ENCODE measurements at regions not wholly inside any gene's neighbourhood (a gene's known extent, or its start where the extent isn't known, plus 50 kb on each side); places are given as distances from the start of the nearest gene placed in this dataset.

DNA sequence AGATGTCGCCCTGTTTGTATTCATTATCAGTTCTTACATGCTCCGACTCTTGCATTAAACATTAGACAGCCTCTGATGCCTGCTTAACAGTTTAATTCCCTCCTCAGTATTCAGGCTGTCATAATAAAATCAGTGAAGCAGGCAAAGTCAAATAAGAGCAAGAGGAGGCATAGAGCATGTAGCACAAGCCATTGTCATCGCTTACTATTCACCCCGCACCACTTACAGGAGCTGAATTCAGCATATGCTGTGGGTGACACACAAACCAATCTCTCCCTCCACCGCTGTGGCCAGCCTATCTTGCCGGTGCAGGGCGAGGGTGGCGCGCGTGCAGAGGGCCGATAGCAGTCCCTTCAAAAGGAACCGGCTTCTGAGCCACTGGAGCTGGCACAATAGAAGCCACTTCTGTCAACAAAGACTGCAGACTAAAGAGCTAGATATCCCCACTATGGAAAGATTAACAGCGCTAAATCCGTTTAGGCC lies 433.2 kb upstream of the MGMT start:
- no peak for DNase-seq (ENCODE audit: low read depth, low spot score)

DNA sequence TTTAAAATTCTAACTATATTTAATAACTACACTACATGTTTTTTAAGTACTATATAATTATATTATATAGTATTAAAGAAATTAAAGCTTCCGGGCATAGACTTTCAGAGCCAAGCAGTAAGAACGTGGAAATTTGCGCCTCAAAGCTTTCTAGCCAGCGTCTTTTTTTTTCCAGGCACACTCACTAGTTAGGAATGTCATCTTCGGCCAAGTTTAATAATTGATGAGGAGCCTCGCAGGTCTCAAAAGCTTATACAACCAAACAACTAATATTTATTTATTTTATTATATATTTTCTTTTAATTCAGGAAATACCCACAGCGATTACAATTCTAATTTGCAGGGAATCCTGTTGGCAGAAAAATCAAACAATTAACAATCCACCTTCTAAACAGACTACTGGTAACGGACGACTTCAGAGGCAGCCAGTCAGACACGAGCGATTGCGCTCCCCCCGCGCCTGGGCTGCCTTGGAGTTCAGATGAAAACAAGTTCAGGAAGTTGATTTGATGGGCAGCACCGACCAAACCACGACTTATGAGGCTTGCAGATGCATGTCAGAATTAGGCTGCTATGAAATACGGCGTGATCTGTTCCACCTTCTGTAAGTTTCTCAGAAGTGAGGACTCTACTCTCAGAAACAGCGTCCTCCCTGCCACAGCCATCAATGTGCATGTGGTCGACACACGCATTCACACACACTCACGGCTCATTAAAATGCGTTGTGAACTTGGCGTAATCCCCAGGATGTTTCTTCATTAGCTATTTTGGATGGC lies 431.8 kb upstream of the MGMT start:
- no peak for DNase-seq (ENCODE audit: low read depth, low spot score)

DNA sequence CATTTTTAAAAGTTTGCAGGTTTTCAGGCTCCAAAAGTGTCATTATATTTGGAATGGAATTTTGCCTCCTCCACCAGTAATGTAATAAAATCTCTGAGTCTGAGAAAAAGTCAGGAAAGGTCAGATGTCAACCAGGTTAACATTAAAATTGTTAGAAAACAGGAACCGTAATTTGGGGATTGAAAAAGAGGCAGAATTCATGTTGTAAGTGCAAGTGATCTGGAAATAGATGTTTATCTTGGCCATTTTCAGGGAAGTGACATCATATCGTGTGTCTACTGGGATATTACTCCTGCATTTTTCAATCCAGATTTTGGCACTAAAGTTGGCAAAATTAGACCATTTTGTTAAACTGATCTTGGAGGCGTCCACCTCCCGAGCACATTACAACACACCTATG lies 428.5 kb upstream of the MGMT start:
- no peak for DNase-seq (ENCODE audit: low read depth, low spot score)

DNA sequence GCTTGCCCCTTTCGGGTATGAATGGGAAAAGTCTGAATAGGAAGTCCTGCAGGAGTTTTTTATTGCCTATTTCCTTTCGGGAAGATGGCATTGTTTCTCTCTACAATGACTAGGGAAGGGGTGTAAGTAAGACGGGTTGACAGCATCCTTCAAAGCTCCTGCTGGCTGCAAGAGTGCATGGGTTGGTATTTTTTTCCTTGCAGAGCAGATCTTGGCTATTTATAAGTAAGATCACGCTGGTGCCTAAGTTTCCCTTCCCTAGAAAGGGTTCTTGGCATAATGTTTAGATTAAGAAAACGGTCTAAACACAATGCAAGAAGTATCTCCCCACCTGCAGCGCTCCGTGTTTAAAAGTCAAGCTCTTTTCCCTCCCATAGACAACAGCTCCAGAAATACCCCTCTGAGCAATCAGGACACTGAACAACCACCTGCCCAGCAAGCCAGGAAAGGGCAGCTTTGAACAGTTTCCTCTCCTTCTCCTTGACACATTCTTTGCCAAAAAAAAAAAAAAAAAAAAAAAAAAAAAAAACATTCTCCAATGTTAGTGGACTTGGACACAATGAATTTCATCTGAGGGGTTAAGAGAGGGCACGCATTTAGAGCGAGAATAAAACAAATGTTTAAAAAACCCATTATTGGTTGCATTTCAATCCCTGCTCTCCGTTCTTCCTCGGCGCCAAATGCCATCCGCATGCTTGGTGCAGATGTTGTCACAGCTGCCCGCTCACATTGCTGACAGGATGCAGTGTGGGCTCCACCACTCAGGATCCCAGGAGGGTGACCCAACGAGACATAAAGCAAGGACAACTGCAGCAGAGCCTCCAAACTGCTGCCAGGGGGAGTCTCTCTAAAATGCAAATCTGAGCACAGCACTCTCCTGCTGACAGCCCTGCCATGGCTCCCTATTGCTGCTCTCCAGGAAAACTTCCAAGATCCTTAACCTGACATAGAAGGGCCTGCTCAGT lies 427.4 kb upstream of the MGMT start:
- DNase-seq (ENCODE audit: low read depth, low spot score), result no peak

DNA sequence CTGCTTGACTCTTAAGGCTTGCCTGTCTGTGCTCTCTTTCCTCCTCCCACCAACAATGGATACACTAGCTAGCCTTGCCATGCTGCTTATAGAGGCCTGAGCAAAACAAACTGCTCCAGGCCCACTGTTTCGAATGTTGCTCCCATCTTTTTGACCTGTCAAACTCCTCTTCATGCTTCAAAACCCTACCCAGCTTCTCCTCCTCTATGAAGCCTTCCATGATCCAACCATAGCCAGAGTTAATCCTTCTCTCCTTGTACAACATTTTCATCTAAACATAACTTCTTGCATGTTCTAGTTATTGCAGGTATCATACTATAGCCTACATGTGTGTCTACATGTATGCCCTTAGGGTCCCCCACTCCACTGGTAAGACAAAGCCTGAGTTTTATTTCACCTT lies 426.7 kb upstream of the MGMT start:
- no peak for DNase-seq (ENCODE audit: low read depth, low spot score)

DNA sequence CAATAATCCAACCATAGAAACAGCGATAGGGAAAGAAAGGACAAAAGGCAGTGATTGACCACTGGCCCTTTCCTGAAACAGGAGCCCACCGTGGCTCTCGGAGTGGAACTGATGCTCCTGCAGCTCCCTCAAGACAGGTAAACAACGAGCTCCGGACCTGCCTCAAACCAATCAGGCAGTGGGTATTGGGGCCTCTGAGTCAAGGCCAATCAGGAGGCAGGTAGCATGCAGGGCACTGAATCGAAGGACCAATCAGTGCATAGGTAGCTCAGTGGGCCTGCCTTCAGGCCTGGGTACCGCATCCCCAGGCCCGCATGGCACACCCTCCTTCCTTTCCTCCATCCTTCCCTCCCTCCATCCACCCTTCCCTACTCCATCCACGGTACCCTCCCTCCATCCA lies 425.1 kb upstream of the MGMT start:
- DNase-seq (ENCODE audit: low read depth, low spot score), result no peak

DNA sequence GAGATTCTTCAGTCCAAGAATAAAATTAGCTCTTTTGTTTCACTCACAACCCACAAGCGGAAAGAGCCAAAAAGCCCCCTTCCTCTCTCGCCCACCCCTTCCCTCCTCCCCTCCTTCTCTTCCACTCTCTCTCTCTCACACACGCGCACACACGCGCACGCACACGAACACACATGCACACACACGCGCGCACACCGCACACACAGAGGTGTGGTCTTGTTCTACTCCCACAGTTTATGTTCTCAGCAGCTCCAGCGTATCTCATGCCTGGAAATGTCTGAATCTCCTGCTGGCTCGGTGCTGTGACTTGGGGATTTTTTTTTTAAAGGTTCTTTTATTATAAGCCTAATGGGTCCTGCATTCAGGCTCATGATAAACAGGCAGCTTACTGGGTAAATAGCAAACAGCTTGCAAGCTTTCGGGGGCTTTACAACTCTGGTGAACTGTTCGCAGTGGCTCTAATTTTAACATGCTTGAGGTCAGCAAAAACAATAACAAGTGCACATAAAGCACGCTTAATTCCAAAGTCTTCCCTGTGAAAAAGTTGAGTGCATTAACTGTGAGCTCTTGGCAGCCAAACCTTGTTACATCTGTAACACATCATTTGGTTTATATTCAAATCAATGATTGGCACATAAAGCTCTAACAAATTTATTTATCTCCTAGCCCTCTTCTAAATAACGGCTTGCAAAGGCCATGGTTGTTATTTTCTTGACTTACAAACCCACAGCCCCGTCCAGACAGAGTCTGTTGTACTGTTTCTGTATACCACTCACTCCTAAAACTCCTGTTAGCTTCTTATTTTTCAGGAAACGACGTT lies 424.1 kb upstream of the MGMT start:
- no peak for DNase-seq (ENCODE audit: low read depth, low spot score)

DNA sequence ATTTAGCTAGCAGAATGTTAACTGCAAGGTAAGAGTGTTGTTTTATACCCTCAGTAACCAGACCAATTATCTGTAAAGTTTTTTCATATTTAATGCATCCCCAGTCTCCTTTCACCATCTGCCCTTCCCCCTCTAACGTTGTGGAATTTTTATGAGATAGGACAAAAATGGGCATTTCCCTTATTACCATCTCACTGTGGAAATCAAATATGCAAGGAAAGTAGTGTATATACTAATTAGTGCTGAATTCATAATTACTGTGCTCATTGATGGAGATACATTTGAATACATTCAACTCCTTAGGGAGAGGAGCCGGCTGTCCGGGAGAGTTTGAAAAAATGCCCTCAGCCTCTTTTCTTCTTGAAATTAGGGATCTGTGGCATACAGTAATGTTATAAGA lies 423.4 kb upstream of the MGMT start:
- no peak for DNase-seq (ENCODE audit: low read depth, low spot score)

DNA sequence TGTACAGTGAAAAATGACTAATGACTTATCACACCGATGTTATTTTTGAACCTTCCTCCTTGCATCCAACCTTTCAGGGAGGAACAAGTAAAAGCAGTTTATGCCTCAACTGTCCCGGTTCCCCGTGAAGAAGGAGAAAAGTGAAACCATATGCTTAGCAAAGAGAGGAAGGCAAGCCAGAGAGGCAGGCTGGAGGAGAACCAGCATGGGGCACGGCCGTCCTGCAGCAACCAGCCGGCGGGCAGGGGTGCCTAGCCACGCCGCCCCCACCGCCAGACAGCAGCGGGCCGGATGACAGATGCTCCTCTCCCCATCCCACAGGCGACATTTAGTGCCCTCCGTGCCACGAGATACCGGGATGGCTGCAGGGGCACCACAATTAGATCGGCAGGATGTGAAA lies 421.4 kb upstream of the MGMT start:
- no peak for DNase-seq (ENCODE audit: low read depth, low spot score)

DNA sequence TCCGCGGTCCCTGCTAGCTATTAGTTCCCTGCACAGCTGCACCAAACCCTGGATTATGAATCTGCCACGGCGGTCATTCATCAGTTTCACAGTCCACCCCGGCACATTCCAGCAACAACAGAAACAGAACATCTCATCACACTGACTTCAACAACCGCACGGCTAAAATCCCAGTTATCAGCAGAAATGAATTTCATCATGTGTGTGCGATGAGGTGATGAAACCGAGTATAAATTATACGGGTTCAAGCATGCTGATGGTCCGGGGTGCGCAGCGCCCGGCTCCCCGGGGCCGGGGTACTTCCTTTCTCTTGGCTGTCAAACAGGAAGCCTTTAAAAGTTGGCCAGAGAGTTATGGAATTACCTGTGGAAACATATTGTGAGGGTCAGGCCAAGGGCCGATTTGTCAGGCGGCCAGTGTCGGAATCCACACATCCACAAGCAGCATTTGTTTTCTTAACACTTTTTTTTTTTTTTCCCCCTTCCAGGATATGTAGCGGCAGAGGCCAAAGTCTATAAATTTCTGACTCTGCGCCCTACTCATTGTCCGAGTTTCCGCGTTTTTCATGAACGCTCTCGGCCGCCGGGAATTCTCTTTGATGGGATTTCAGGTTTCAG lies 420.9 kb upstream of the MGMT start:
- no peak for DNase-seq (ENCODE audit: low read depth, low spot score)

DNA sequence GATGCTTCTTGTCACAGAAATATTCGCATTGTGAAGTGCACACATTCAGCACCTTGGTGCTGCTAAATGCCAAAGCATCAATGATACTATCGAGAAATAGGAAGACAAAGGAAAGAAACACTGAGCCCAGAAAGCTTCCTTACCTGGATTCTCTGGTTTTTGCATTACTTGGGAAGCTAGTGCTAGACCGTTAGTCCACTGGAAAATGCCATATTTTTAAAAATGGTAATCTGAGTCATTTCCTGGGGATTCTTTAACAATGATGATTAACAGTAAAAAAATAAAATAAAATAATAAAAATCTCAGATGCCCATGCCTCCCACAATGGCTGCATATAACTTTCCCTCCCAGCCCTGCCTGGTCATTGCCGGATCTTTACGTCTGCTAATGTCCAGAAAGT lies 420.1 kb upstream of the MGMT start:
- no peak for DNase-seq (ENCODE audit: low read depth, low spot score)

DNA sequence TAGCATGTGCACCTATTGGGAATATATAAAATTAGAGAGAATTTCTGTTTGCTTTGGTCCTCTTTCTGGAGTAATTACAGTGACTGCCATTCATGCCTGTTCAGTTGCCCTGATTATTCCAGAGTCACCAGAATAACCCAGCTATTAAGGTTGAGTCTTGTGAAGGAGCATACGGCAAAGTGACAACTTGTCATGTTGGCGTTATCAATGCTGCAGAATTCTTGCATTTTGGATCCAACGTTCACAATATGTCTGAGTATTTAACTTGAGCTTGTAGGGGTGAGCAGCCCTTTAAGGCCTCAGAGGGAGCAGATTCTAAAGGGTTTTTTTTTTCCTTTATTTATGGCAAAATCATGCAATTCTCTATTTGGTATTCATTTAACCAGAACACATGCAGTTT lies 419.4 kb upstream of the MGMT start:
- DNase-seq (ENCODE audit: low read depth, low spot score), result no peak

DNA sequence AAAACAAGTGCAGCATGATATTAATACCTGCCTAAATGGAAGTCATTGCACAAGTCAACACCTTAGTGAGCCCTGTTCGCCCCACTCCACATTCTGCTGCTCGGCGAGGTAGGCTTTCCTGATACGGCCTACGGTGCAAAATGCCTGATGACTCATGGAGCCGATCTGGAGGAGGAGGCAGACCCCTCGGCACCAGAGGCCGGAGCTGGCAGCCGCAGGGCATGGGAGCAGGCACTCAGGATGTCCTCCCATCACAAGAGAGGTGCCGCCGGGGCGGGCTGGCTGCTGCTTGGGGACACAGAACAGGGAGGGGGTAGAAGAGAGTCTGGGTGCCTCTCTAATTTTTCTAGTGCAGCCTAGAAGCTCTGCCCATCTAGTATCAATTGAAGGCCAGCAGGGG lies 418.5 kb upstream of the MGMT start:
- DNase-seq (ENCODE audit: low read depth, low spot score), result peak; percentile 59

DNA sequence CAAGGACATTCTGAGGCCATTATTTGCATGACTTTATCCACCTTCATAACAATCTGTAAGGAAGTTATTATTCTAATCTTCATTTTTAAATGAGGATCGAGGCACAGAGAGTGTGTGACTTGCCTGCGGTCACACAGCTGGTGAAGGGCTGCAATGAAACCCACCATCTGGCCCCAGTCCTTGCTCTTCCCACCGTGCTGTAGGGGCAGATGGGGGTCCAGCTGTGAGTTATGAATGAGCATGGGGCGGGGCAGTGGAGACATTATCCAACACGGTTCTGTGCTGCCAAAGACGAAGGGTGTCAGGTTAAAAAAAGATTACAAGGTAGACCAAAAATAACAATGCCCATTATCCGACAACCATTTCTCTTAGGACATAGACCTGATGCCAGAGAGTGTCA lies 417.5 kb upstream of the MGMT start:
- no peak for DNase-seq (ENCODE audit: low read depth, low spot score)

DNA sequence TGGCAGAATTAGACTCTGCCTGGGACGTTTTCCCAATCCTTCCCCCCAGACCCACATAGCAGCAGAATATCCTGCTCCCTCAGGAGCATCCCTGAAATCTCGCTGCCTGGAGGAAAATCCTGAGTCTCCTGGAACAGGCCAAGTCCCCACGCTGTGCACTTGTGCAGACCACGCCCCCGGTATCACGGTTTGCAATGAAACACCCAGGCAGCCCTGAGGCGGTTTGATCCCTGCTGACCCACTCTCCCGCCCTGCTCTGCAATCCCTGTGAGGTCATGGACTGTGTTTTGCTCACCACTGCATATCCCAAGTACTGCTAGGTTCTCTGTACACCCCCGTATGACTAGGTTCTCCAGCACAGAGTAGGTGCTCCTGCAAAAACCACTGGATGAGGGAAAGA lies 411.8 kb upstream of the MGMT start:
- DNase-seq (ENCODE audit: low read depth, low spot score), result peak; percentile 9

DNA sequence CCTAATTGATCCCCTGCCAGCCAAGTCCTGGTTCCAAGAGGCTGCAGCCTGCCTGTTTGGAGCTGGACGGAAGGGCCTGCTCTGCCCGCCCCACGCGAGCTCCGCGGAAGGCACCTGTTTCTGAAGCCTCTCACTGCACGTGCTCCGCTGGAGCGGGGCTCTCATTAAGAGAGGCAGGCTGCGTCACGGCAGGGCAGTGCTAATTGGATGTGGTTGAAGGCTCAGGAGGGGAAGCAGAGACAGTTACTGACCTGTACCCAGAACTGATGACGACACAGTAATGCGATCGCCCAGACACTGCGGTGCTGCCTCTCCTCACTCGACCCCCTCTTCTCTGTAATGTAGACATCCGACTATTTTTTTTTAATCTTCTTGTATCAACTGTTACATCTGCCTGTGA lies 411.1 kb upstream of the MGMT start:
- DNase-seq (ENCODE audit: low read depth, low spot score), result peak; percentile 27

DNA sequence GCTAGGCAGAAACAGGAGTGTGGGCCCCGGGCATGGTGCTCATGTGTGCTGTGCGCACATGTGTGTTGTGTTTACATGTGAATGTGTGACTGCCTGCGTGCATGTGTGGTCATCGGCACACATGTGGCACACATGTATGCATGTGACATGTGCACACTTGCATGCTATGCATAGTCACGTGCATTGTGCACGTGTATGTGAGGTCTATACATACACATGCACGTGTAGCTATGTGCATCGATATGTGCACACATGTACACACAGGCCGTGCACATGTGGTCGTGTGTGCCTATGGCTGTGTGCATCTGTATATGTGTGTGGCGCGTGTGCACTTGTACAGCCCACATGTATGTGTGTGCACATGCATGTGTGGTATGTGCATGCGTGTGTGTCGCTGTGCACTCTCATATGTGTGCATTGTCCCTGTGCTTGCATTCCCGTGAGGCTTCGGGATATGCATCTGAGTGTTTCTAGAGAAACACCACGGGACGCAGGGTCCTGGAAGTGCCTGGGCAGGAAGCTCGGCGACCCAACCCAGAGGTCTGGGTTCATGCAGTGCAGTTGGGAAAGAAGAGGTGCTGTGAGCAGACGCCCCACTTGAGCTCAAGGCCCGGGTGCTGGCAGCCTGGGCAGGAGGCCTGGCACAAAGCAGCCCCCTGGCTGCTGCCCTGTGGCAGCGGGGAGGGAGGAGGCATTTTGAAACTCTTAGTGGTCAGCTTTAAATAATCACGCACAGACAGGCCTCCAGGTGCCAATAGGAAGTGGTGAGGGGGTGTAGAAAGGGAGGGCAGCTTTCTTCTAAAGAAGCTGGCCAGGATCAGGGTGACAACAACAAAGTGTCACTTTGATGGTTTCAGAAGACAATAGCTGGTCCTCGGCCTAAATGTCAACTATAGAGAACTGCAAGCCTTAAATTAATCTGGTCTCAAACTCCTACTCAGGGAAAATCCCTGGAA lies 410.0 kb upstream of the MGMT start:
- no peak for DNase-seq (ENCODE audit: low read depth, low spot score)

DNA sequence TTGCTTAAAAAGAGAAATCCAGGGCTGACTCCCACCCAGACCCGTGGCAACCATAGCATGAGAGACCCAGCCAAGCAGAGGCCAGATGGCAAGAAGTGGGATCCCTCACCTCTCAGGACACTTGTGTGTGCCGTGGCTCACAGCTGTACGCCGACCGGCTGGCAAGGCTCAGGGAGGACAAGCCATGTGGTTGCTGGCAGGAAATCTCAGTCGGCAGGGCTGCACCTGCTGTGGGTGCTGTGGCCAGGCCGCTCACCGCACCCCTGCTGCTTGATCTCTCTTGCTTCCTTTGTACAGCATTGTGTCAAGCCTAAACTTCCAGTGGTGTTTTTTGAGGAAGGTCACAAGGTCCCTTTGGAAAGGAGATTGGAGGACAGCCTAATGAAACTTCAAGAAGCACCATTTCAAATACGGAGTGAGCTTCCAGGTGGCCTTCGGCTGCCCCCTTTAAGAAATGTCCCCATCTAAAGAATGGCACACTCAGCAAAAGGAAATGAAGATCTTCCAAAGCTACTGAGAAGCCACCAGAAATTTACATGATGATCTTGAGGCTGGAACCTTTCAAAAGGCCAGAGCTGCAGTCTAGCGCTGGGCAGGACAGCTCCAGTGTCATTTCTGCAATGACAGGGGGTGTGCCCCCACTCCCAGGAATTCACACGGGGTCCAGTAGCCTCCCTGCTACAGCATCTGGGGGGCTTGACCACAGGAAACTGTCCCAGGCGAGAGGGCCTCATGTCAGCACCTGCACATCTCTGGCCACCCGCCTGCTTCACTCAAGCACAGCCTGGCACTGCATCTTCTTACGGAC lies 409.0 kb upstream of the MGMT start:
- no peak for DNase-seq (ENCODE audit: low read depth, low spot score)

DNA sequence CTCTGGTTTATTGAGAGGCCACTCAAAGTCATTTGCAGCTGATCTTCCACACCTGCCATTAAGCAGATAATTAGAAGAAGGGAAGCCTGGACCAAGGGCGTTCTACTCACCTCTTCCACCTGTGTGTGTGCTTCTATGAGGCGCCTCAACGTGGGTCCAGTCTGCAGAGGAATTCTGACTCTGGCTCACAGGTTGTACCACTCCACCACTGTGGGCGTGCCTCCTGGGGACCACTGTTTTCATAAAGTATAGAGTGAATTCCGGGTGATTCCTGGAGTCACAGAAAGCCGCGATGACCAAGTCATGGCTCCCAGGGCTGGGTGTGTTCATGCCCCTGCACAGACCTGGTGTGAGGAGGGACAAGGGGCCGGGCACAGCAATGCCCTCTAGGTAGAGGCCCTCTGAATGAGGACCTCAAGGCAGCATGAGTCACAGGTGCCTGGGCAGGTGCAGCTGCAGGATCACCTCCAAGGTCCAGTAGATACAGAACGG lies 408.3 kb upstream of the MGMT start:
- DNase-seq (ENCODE audit: low read depth, low spot score), result no peak

Measured in ELF-1 (cell line).